ENCODE measurements at regions not wholly inside any gene's neighbourhood (a gene's known extent, or its start where the extent isn't known, plus 50 kb on each side); places are given as distances from the start of the nearest gene placed in this dataset.

- TF ChIP-seq SNAI2 (CRISPR knock-in tag; IDR thresholded peaks at IDR 0.05) (no peak), GLIS3 (CRISPR knock-in tag; IDR thresholded peaks at IDR 0.05) (no peak), ZC3H10 (CRISPR knock-in tag; IDR thresholded peaks at IDR 0.05) (no peak), CSDC2 (CRISPR knock-in tag; IDR thresholded peaks at IDR 0.05) (no peak), BACH2 (CRISPR knock-in tag; IDR thresholded peaks at IDR 0.05; ENCODE audit: borderline replicate concordance) (no peak), ESRRG (CRISPR knock-in tag; IDR thresholded peaks at IDR 0.05) (no peak)
- TF ChIP-seq, protein P1, sequence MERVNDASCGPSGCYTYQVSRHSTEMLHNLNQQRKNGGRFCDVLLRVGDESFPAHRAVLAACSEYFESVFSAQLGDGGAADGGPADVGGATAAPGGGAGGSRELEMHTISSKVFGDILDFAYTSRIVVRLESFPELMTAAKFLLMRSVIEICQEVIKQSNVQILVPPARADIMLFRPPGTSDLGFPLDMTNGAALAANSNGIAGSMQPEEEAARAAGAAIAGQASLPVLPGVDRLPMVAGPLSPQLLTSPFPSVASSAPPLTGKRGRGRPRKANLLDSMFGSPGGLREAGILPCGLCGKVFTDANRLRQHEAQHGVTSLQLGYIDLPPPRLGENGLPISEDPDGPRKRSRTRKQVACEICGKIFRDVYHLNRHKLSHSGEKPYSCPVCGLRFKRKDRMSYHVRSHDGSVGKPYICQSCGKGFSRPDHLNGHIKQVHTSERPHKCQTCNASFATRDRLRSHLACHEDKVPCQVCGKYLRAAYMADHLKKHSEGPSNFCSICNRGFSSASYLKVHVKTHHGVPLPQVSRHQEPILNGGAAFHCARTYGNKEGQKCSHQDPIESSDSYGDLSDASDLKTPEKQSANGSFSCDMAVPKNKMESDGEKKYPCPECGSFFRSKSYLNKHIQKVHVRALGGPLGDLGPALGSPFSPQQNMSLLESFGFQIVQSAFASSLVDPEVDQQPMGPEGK (CRISPR knock-in tag; IDR thresholded peaks at IDR 0.05; ENCODE audit: borderline replicate concordance): no peak
- TF ChIP-seq, protein P2, sequence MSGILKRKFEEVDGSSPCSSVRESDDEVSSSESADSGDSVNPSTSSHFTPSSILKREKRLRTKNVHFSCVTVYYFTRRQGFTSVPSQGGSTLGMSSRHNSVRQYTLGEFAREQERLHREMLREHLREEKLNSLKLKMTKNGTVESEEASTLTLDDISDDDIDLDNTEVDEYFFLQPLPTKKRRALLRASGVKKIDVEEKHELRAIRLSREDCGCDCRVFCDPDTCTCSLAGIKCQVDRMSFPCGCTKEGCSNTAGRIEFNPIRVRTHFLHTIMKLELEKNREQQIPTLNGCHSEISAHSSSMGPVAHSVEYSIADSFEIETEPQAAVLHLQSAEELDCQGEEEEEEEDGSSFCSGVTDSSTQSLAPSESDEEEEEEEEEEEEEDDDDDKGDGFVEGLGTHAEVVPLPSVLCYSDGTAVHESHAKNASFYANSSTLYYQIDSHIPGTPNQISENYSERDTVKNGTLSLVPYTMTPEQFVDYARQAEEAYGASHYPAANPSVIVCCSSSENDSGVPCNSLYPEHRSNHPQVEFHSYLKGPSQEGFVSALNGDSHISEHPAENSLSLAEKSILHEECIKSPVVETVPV (CRISPR knock-in tag; IDR thresholded peaks at IDR 0.05): no peak
Observed at GRCh38 chr13:50713523-50714248, 129.8 kb downstream of the DLEU7 start.

Data from SK-N-SH treated with all-trans-retinoic acid at 6 μM for 48 hours (cell line).